ENCODE measurements at regions not wholly inside any gene's neighbourhood (a gene's known extent, or its start where the extent isn't known, plus 50 kb on each side); places are given as distances from the start of the nearest gene placed in this dataset.

GRCh38 chr15:45941367-45941766 is 306.5 kb downstream of the SQOR start:
- Histone ChIP-seq H3K4ac (ENCODE audit: low read depth, low read length) (no peak overlapping the region), H2AFZ (ENCODE audit: insufficient read depth, low read length, poor library complexity) (no peak overlapping the region), H3K4me2 (ENCODE audit: low read length) (no peak overlapping the region), H2BK5ac (ENCODE audit: low read depth, low read length, poor library complexity) (no peak overlapping the region), H3K9me3 (ENCODE audit: insufficient read depth, low read depth, low read length) (no peaks in the 10 kb centered on the region), H3K79me2 (ENCODE audit: control insufficient read depth, insufficient read depth, low read length, poor library complexity) (no peaks in the 10 kb centered on the region), H3K9ac (ENCODE audit: low read length) (no peak overlapping the region), H3K27ac (ENCODE audit: low read depth, low read length) (no peak overlapping the region), H3K4me1 (ENCODE audit: control insufficient read depth in 1 of 2, insufficient read depth in 2 of 2, low read length in 2 of 2) (no peaks in the 10 kb centered on the region), H3K27me3 (ENCODE audit: insufficient read depth, low read length) (no peaks in the 10 kb centered on the region), H4K91ac (ENCODE audit: low read depth, low read length) (no peak overlapping the region), H4K12ac (ENCODE audit: low read depth, low read length) (no peak overlapping the region), H2BK12ac (ENCODE audit: low read length) (no peak overlapping the region), H3K79me1 (ENCODE audit: low read length) (no peaks in the 10 kb centered on the region), H4K8ac (ENCODE audit: low read depth, low read length) (no peak overlapping the region), H3K23ac (ENCODE audit: low read length) (no peak overlapping the region), H2AK5ac (ENCODE audit: low read length) (no peak overlapping the region), H3K36me3 (ENCODE audit: control insufficient read depth in 1 of 2, insufficient read depth in 2 of 2, low read length in 2 of 2) (no peaks in the 10 kb centered on the region), H3K14ac (ENCODE audit: low read length) (no peak overlapping the region), H2BK120ac (ENCODE audit: insufficient read depth, low read length, poor library complexity) (no peak overlapping the region), H3K4me3 (ENCODE audit: low read depth, low read length) (no peak overlapping the region), H3K18ac (ENCODE audit: low read length) (no peak overlapping the region)
- no CpG with 5 or more reads among the region's 5 CpGs for WGBS (ENCODE audit: extremely low coverage, insufficient coverage, insufficient read length)
- no peak for DNase-seq

GRCh38 chr15:45943240-45943639 is 308.4 kb downstream of the SQOR start:
- Histone ChIP-seq H3K23ac (ENCODE audit: low read length) (no peak overlapping the region), H2AK5ac (ENCODE audit: low read length) (no peak overlapping the region), H4K12ac (ENCODE audit: low read depth, low read length) (no peak overlapping the region), H4K91ac (ENCODE audit: low read depth, low read length) (no peak overlapping the region), H2AFZ (ENCODE audit: insufficient read depth, low read length, poor library complexity) (no peak overlapping the region), H2BK5ac (ENCODE audit: low read depth, low read length, poor library complexity) (no peak overlapping the region), H4K8ac (ENCODE audit: low read depth, low read length) (no peak overlapping the region), H3K4ac (ENCODE audit: low read depth, low read length) (no peak overlapping the region), H3K4me1 (ENCODE audit: control insufficient read depth in 1 of 2, insufficient read depth in 2 of 2, low read length in 2 of 2) (peaks cover 0 to 4% of the 10 kb centered on the region in 2 experiments), H3K27me3 (ENCODE audit: insufficient read depth, low read length) (no peaks in the 10 kb centered on the region), H2BK120ac (ENCODE audit: insufficient read depth, low read length, poor library complexity) (no peak overlapping the region), H2BK12ac (ENCODE audit: low read length) (no peak overlapping the region), H3K4me3 (ENCODE audit: low read depth, low read length) (no peak overlapping the region), H3K79me1 (ENCODE audit: low read length) (no peaks in the 10 kb centered on the region), H3K27ac (ENCODE audit: low read depth, low read length) (no peak overlapping the region), H3K9ac (ENCODE audit: low read length) (no peak overlapping the region), H3K18ac (ENCODE audit: low read length) (no peak overlapping the region), H3K4me2 (ENCODE audit: low read length) (no peak overlapping the region), H3K14ac (ENCODE audit: low read length) (no peak overlapping the region), H3K79me2 (ENCODE audit: control insufficient read depth, insufficient read depth, low read length, poor library complexity) (no peaks in the 10 kb centered on the region), H3K9me3 (ENCODE audit: insufficient read depth, low read depth, low read length) (no peaks in the 10 kb centered on the region), H3K36me3 (ENCODE audit: control insufficient read depth in 1 of 2, insufficient read depth in 2 of 2, low read length in 2 of 2) (no peaks in the 10 kb centered on the region)
- no CpG with 5 or more reads among the region's 4 CpGs for WGBS (ENCODE audit: extremely low coverage, insufficient coverage, insufficient read length)
- DNase-seq, result no peak

- H4K91ac ChIP-seq (ENCODE audit: low read depth, low read length), result no peak overlapping the region
- H2AFZ ChIP-seq (ENCODE audit: insufficient read depth, low read length, poor library complexity), result no peak overlapping the region
- H4K8ac ChIP-seq (ENCODE audit: low read depth, low read length), result no peak overlapping the region
- no peak overlapping the region for H3K18ac ChIP-seq (ENCODE audit: low read length)
- H3K23ac ChIP-seq (ENCODE audit: low read length), result no peak overlapping the region
- H3K79me2 ChIP-seq (ENCODE audit: control insufficient read depth, insufficient read depth, low read length, poor library complexity), result no peaks in the 10 kb centered on the region
- no peak overlapping the region for H2BK5ac ChIP-seq (ENCODE audit: low read depth, low read length, poor library complexity)
- H2BK120ac ChIP-seq (ENCODE audit: insufficient read depth, low read length, poor library complexity), result no peak overlapping the region
- no peak overlapping the region for H3K14ac ChIP-seq (ENCODE audit: low read length)
- H3K27ac ChIP-seq (ENCODE audit: low read depth, low read length), result no peak overlapping the region
- no peaks in the 10 kb centered on the region for H3K9me3 ChIP-seq (ENCODE audit: insufficient read depth, low read depth, low read length)
- H3K4me1 ChIP-seq (ENCODE audit: control insufficient read depth in 1 of 2, insufficient read depth in 2 of 2, low read length in 2 of 2), result peaks cover 0 to 4% of the 10 kb centered on the region in 2 experiments
- H3K4me3 ChIP-seq (ENCODE audit: low read depth, low read length), result no peak overlapping the region
- no peak overlapping the region for H3K9ac ChIP-seq (ENCODE audit: low read length)
- DNase-seq, result no peak
- no peak overlapping the region for H3K4ac ChIP-seq (ENCODE audit: low read depth, low read length)
- H2BK12ac ChIP-seq (ENCODE audit: low read length), result no peak overlapping the region
- no peak overlapping the region for H2AK5ac ChIP-seq (ENCODE audit: low read length)
- H3K27me3 ChIP-seq (ENCODE audit: insufficient read depth, low read length), result no peaks in the 10 kb centered on the region
- no peaks in the 10 kb centered on the region for H3K36me3 ChIP-seq (ENCODE audit: control insufficient read depth in 1 of 2, insufficient read depth in 2 of 2, low read length in 2 of 2)
- no peaks in the 10 kb centered on the region for H3K79me1 ChIP-seq (ENCODE audit: low read length)
- H4K12ac ChIP-seq (ENCODE audit: low read depth, low read length), result no peak overlapping the region
- no peak overlapping the region for H3K4me2 ChIP-seq (ENCODE audit: low read length)
These were observed 311.3 kb downstream of the SQOR start for GRCh38 chr15:45946111-45946510.

- H3K4ac ChIP-seq (ENCODE audit: low read depth, low read length), result no peak overlapping the region
- H3K36me3 ChIP-seq (ENCODE audit: control insufficient read depth in 1 of 2, insufficient read depth in 2 of 2, low read length in 2 of 2), result no peaks in the 10 kb centered on the region
- DNase-seq, result peak in 1 of 2 donors; percentile 10
- H3K4me2 ChIP-seq (ENCODE audit: low read length), result no peak overlapping the region
- H3K79me1 ChIP-seq (ENCODE audit: low read length), result no peaks in the 10 kb centered on the region
- no peak overlapping the region for H2BK120ac ChIP-seq (ENCODE audit: insufficient read depth, low read length, poor library complexity)
- no CpG with 5 or more reads among the region's 3 CpGs for WGBS (ENCODE audit: extremely low coverage, insufficient coverage, insufficient read length)
- H3K18ac ChIP-seq (ENCODE audit: low read length), result no peak overlapping the region
- H3K9me3 ChIP-seq (ENCODE audit: insufficient read depth, low read depth, low read length), result no peaks in the 10 kb centered on the region
- no peak overlapping the region for H4K12ac ChIP-seq (ENCODE audit: low read depth, low read length)
- no peak overlapping the region for H2AK5ac ChIP-seq (ENCODE audit: low read length)
- H3K27ac ChIP-seq (ENCODE audit: low read depth, low read length), result no peak overlapping the region
- no peaks in the 10 kb centered on the region for H3K27me3 ChIP-seq (ENCODE audit: insufficient read depth, low read length)
- H4K8ac ChIP-seq (ENCODE audit: low read depth, low read length), result no peak overlapping the region
- H3K4me1 ChIP-seq (ENCODE audit: control insufficient read depth in 1 of 2, insufficient read depth in 2 of 2, low read length in 2 of 2), result peaks cover 0 to 4% of the 10 kb centered on the region in 2 experiments
- no peak overlapping the region for H3K9ac ChIP-seq (ENCODE audit: low read length)
- H4K91ac ChIP-seq (ENCODE audit: low read depth, low read length), result no peak overlapping the region
- H3K79me2 ChIP-seq (ENCODE audit: control insufficient read depth, insufficient read depth, low read length, poor library complexity), result no peaks in the 10 kb centered on the region
- H3K14ac ChIP-seq (ENCODE audit: low read length), result no peak overlapping the region
- no peak overlapping the region for H3K4me3 ChIP-seq (ENCODE audit: low read depth, low read length)
- no peak overlapping the region for H2BK5ac ChIP-seq (ENCODE audit: low read depth, low read length, poor library complexity)
- H2BK12ac ChIP-seq (ENCODE audit: low read length), result no peak overlapping the region
- H3K23ac ChIP-seq (ENCODE audit: low read length), result no peak overlapping the region
- H2AFZ ChIP-seq (ENCODE audit: insufficient read depth, low read length, poor library complexity), result no peak overlapping the region
These were observed 313.4 kb downstream of the SQOR start for GRCh38 chr15:45948181-45948621.
